Activated T-cell treated with anti-CD3 and anti-CD28 coated beads, Interleukin-2, amount 50 U/mL, for 72 hours (primary cell): ENCODE measurements at regions not wholly inside any gene's neighbourhood (a gene's known extent, or its start where the extent isn't known, plus 50 kb on each side); places are given as distances from the start of the nearest gene placed in this dataset.
"Not testable (repeated sequence)": the region's sequence is repeated elsewhere in the genome, so short reads cannot be mapped to it uniquely, and the experiment has no call there.

ENCODE experiments used
- ATAC-seq, 2 donors: fragments of 150-1000 bp; cut with Tn5 transposase; replicated peaks in 1 of 2; 2 replicates each; pipeline ENCODE4 v1.10.0; 2021; ENCODE audit warnings: moderate library complexity in 2 of 2, mild to moderate bottlenecking in 1 of 2
- DNase-seq, 2 donors: peaks; one replicate each; pipeline ENCODE4 v3.0.0; 2021 to 2022; ENCODE audit warnings: mixed read lengths in 1 of 2
- H3K27ac Mint-ChIP-seq: one replicate; pipeline ENCODE4 v1.8.0; 2022; ENCODE audit warnings: mild to moderate bottlenecking, moderate library complexity, mixed read lengths
- H3K27me3 Mint-ChIP-seq: one replicate; pipeline ENCODE4 v1.8.0; 2022; ENCODE audit warnings: low read depth, mixed read lengths
- H3K36me3 Mint-ChIP-seq, 2 donors: one replicate each; pipeline ENCODE4 v1.8.0; 2022; ENCODE audit warnings: mixed read lengths in 2 of 2, mild to moderate bottlenecking in 1 of 2; ENCODE audit not compliant: insufficient read depth in 2 of 2
- H3K4me1 Mint-ChIP-seq: one replicate; pipeline ENCODE4 v1.8.0; 2022; ENCODE audit warnings: low read depth, mixed read lengths
- H3K4me3 Mint-ChIP-seq, 2 donors: one replicate each; pipeline ENCODE4 v1.8.0; 2022; ENCODE audit warnings: mild to moderate bottlenecking in 2 of 2, mixed read lengths in 2 of 2, moderate library complexity in 2 of 2
- H3K9me3 Mint-ChIP-seq, 2 donors: one replicate each; pipeline ENCODE4 v1.8.0; 2022; ENCODE audit warnings: mixed read lengths in 2 of 2

GRCh38 chr13:65417953-65418352 is 1812.2 kb downstream of the PCDH9 start:
- Mint-ChIP-seq H3K27me3 (no peaks in the 10 kb centered on the region), H3K4me3 (no peak overlapping the region), H3K9me3 (peaks cover 7 to 8% of the 10 kb centered on the region in 2 donors), H3K4me1 (no peaks in the 10 kb centered on the region), H3K36me3 (peaks cover 0 to 2% of the 10 kb centered on the region in 2 donors), H3K27ac (no peak overlapping the region)
- no peak for DNase-seq
- no peak for ATAC-seq

GRCh38 chr13:65416784-65417183 is 1813.4 kb downstream of the PCDH9 start:
- ATAC-seq: no peak
- H3K36me3 Mint-ChIP-seq: peaks cover 0 to 2% of the 10 kb centered on the region in 2 donors

GRCh38 chr13:65414187-65414586 is 1815.9 kb downstream of the PCDH9 start:
- Mint-ChIP-seq H3K4me1 (no peaks in the 10 kb centered on the region), H3K9me3 (peaks cover 5 to 6% of the 10 kb centered on the region in 2 donors)
- ATAC-seq: no peak

More at GRCh38 chr13:65416784-65417183, 1813.4 kb downstream of the PCDH9 start:
- Mint-ChIP-seq H3K27ac (no peak overlapping the region), H3K27me3 (no peaks in the 10 kb centered on the region), H3K9me3 (peaks cover 7 to 8% of the 10 kb centered on the region in 2 donors), H3K4me1 (no peaks in the 10 kb centered on the region), H3K4me3 (no peak overlapping the region)
- DNase-seq: no peak

GRCh38 chr13:65411521-65411920 is 1818.6 kb downstream of the PCDH9 start:
- Mint-ChIP-seq H3K9me3 (peaks cover 5 to 7% of the 10 kb centered on the region in 2 donors), H3K27ac (no peak overlapping the region), H3K27me3 (no peaks in the 10 kb centered on the region), H3K36me3 (no peaks in the 10 kb centered on the region), H3K4me3 (no peak overlapping the region), H3K4me1 (no peaks in the 10 kb centered on the region)
- no peak for ATAC-seq
- DNase-seq: no peak

More at GRCh38 chr13:65414187-65414586, 1815.9 kb downstream of the PCDH9 start:
- no peak overlapping the region for H3K27ac Mint-ChIP-seq
- DNase-seq: no peak
- H3K4me3 Mint-ChIP-seq: no peak overlapping the region
- H3K36me3 Mint-ChIP-seq: no peaks in the 10 kb centered on the region
- no peaks in the 10 kb centered on the region for H3K27me3 Mint-ChIP-seq

- DNase-seq: no peak
- peaks cover 5 to 7% of the 10 kb centered on the region in 2 donors for H3K9me3 Mint-ChIP-seq
- no peak for ATAC-seq
- H3K27ac Mint-ChIP-seq: no peak overlapping the region
- no peaks in the 10 kb centered on the region for H3K4me1 Mint-ChIP-seq
- no peaks in the 10 kb centered on the region for H3K36me3 Mint-ChIP-seq
- no peaks in the 10 kb centered on the region for H3K27me3 Mint-ChIP-seq
- H3K4me3 Mint-ChIP-seq: no peak overlapping the region
These were observed 1819.3 kb downstream of the PCDH9 start for GRCh38 chr13:65410791-65411190.

- Mint-ChIP-seq H3K36me3 (no peaks in the 10 kb centered on the region), H3K4me1 (no peaks in the 10 kb centered on the region), H3K27me3 (no peaks in the 10 kb centered on the region), H3K27ac (no peak overlapping the region), H3K9me3 (peaks cover 8 to 9% of the 10 kb centered on the region in 2 donors), H3K4me3 (no peak overlapping the region)
- ATAC-seq (no peak), DNase-seq (no peak)
These were observed 1828.8 kb downstream of the PCDH9 start for GRCh38 chr13:65401315-65401714.

- Mint-ChIP-seq H3K36me3 (no peaks in the 10 kb centered on the region), H3K4me3 (no peak overlapping the region), H3K9me3 (peaks cover 8 to 9% of the 10 kb centered on the region in 2 donors), H3K4me1 (no peaks in the 10 kb centered on the region), H3K27ac (no peak overlapping the region), H3K27me3 (no peaks in the 10 kb centered on the region)
- ATAC-seq: no peak
- DNase-seq: no peak
These were observed 1829.4 kb downstream of the PCDH9 start for GRCh38 chr13:65400702-65401101.

GRCh38 chr13:65387743-65388347 is 1842.3 kb downstream of the PCDH9 start:
- H3K9me3 Mint-ChIP-seq: peaks cover 8 to 14% of the 10 kb centered on the region in 2 donors
- H3K4me1 Mint-ChIP-seq: no peaks in the 10 kb centered on the region
- H3K36me3 Mint-ChIP-seq: peaks cover 0 to 10% of the 10 kb centered on the region in 2 donors
- no peak overlapping the region for H3K4me3 Mint-ChIP-seq
- H3K27ac Mint-ChIP-seq: no peak overlapping the region
- DNase-seq (no peak), ATAC-seq (no peak)
- H3K27me3 Mint-ChIP-seq: no peaks in the 10 kb centered on the region

GRCh38 chr13:65378943-65379519 is 1851.1 kb downstream of the PCDH9 start:
- H3K27ac Mint-ChIP-seq: no peak overlapping the region
- H3K4me3 Mint-ChIP-seq: no peak overlapping the region
- H3K36me3 Mint-ChIP-seq: peaks cover 0 to 3% of the 10 kb centered on the region in 2 donors
- ATAC-seq (no peak), DNase-seq (no peak)
- H3K4me1 Mint-ChIP-seq: no peaks in the 10 kb centered on the region
- H3K27me3 Mint-ChIP-seq: no peaks in the 10 kb centered on the region
- peaks cover 7 to 10% of the 10 kb centered on the region in 2 donors for H3K9me3 Mint-ChIP-seq

- Mint-ChIP-seq H3K36me3 (peaks cover 0 to 3% of the 10 kb centered on the region in 2 donors), H3K9me3 (peaks cover 7 to 10% of the 10 kb centered on the region in 2 donors), H3K4me3 (no peak overlapping the region), H3K27ac (no peak overlapping the region), H3K27me3 (no peaks in the 10 kb centered on the region), H3K4me1 (no peaks in the 10 kb centered on the region)
- DNase-seq (no peak), ATAC-seq (no peak)
These were observed 1851.7 kb downstream of the PCDH9 start for GRCh38 chr13:65378484-65378883.

GRCh38 chr13:65368832-65369231 is 1861.3 kb downstream of the PCDH9 start:
- Mint-ChIP-seq H3K36me3 (no peaks in the 10 kb centered on the region), H3K27me3 (no peaks in the 10 kb centered on the region), H3K4me3 (no peak overlapping the region), H3K4me1 (no peaks in the 10 kb centered on the region), H3K9me3 (peaks cover 7 to 14% of the 10 kb centered on the region in 2 donors), H3K27ac (no peak overlapping the region)
- no peak for DNase-seq
- no peak for ATAC-seq

GRCh38 chr13:65353951-65354350 is 1876.2 kb downstream of the PCDH9 start:
- Mint-ChIP-seq H3K9me3 (peaks cover 5 to 10% of the 10 kb centered on the region in 2 donors), H3K4me1 (no peaks in the 10 kb centered on the region), H3K27ac (no peak overlapping the region), H3K4me3 (no peak overlapping the region), H3K27me3 (no peaks in the 10 kb centered on the region), H3K36me3 (peaks cover 4 to 5% of the 10 kb centered on the region in 2 donors)
- ATAC-seq: no peak
- DNase-seq: no peak

- H3K27ac Mint-ChIP-seq, H3K4me3 Mint-ChIP-seq, DNase-seq, H3K4me1 Mint-ChIP-seq, H3K27me3 Mint-ChIP-seq, H3K9me3 Mint-ChIP-seq, ATAC-seq, H3K36me3 Mint-ChIP-seq: not testable (repeated sequence)
These were observed 1877.0 kb downstream of the PCDH9 start for GRCh38 chr13:65353150-65353549.
